A549 (cell line): ENCODE measurements at regions not wholly inside any gene's neighbourhood (a gene's known extent, or its start where the extent isn't known, plus 50 kb on each side); places are given as distances from the start of the nearest gene placed in this dataset.

Experiments
- ATAC-seq, 2 experiments: fragments of 200-7000 bp in 1 of 2; fragments of >200 bp in 1 of 2; cut with Nextera tagmentation in 1 of 2; cut with Tn5 transposase in 1 of 2; 3 replicates each; pipeline versions ENCODE4 v1.8.0 to v1.9.1; 2018 to 2020; ENCODE audit warnings: mild to moderate bottlenecking in 1 of 2, moderate library complexity in 1 of 2
- CTCF ChIA-PET: fragments of 300-600 bp; sonication (Branson Sonifier 250); formaldehyde crosslinking; extraction: SDS; loops from one replicate; lab custom pipeline; 2021; ENCODE audit warnings: antibody characterized with exemption, inconsistent platforms; lab: Yijun Ruan, JAX
- POLR2A ChIA-PET: fragments of 350-600 bp; formaldehyde crosslinking; extraction: SDS; loops from one replicate; lab custom pipeline; 2021; ENCODE audit warnings: antibody characterized with exemption, inconsistent platforms; lab: Yijun Ruan, JAX
- DNase-seq, 2 experiments: peaks; one replicate each; pipeline versions ENCODE4 v3.0.0 to v3.0.0-alpha.2; 2011 to 2016; ENCODE audit warnings: low read depth in 1 of 2, low spot score in 1 of 2
- FAIRE-seq: peaks from 2 replicates; lab custom pipeline; 2011; peaks lifted over from hg19 to GRCh38; lab: Jason Lieb, UNC
- H3K27ac ChIP-seq, 2 experiments: fragments of >200 bp; sonication (Bioruptor Twin); formaldehyde crosslinking; 3 replicates each; pipeline ENCODE4 v1.5.1; 2016 to 2017
- H3K4me1 ChIP-seq: fragments of >200 bp; sonication (Bioruptor Twin); formaldehyde crosslinking; 3 replicates; pipeline ENCODE4 v1.6.1; 2016
- H3K4me2 ChIP-seq: fragments of >200 bp; sonication (Bioruptor Twin); formaldehyde crosslinking; 3 replicates; pipeline ENCODE4 v1.6.1; 2016
- H3K4me3 ChIP-seq: fragments of >200 bp; sonication (Bioruptor Twin); formaldehyde crosslinking; 3 replicates; pipeline ENCODE4 v1.5.1; 2016
- H3K9me3 ChIP-seq: fragments of >200 bp; sonication (Bioruptor Twin); formaldehyde crosslinking; 3 replicates; pipeline ENCODE4 v1.6.1; 2016
- ATOH8 ChIP-seq: fragments of 250-450 bp; sonication (Bioruptor Pico); IDR thresholded peaks from 2 replicates; pipeline ENCODE4 v1.5.0; 2020; ENCODE audit warnings: low read depth, mild to moderate bottlenecking, moderate library complexity
- BCL3 ChIP-seq: fragments of >200 bp; sonication (Bioruptor Twin); formaldehyde crosslinking; IDR thresholded peaks from 3 replicates; pipeline ENCODE4 v1.6.1; 2016
- CBX2 ChIP-seq: fragments of 200-600 bp; sonication (generic); IDR thresholded peaks from 2 replicates; pipeline ENCODE4 v1.6.1; 2016; ENCODE audit warnings: low read depth, mild to moderate bottlenecking, borderline replicate concordance
- CBX8 ChIP-seq: fragments of 200-600 bp; sonication (generic); IDR thresholded peaks from 2 replicates; pipeline ENCODE4 v1.6.1; 2016
- CHD2 ChIP-seq: fragments of 150-350 bp; IDR thresholded peaks from 2 replicates; pipeline ENCODE4 v1.6.1; 2014; ENCODE audit warnings: low read length; ENCODE audit not compliant: partially characterized antibody
- CHD4 ChIP-seq: fragments of 200-600 bp; sonication (generic); IDR thresholded peaks from 2 replicates; pipeline ENCODE4 v1.6.1; 2016; ENCODE audit warnings: antibody characterized with exemption, mild to moderate bottlenecking, borderline replicate concordance
- CTCF ChIP-seq: fragments of >200 bp; sonication (Bioruptor Twin); formaldehyde crosslinking; IDR thresholded peaks from 3 replicates; pipeline ENCODE4 v1.5.1; 2016
- E2F6 ChIP-seq: IDR thresholded peaks from 2 replicates; pipeline ENCODE4 v1.6.1; 2012; ENCODE audit warnings: low read depth, borderline replicate concordance
- EHMT2 ChIP-seq: fragments of 200-600 bp; sonication (generic); IDR thresholded peaks from 2 replicates; pipeline ENCODE4 v1.6.1; 2016; ENCODE audit warnings: antibody characterized with exemption, low read depth, mild to moderate bottlenecking, moderate library complexity
- EP300 ChIP-seq, 2 experiments: fragments of >200 bp; sonication (Bioruptor Twin); formaldehyde crosslinking; IDR thresholded peaks; 2 replicates in 1 of 2; 3 replicates in 1 of 2; pipeline ENCODE4 v1.6.1; 2016 to 2017
- ESRRA ChIP-seq: fragments of 150-350 bp; IDR thresholded peaks from 2 replicates; pipeline ENCODE4 v1.6.1; 2014; ENCODE audit warnings: mild to moderate bottlenecking, low read length, borderline replicate concordance
- FOSL2 ChIP-seq, 2 experiments: fragments of 450-650 bp in 1 of 2; fragments of >200 bp in 1 of 2; sonication (Bioruptor Twin) in 1 of 2; formaldehyde crosslinking; IDR thresholded peaks; 2 replicates each; pipeline versions ENCODE4 v1.5.0 to v1.6.1; 2016 to 2020; ENCODE audit warnings: mild to moderate bottlenecking in 1 of 2, moderate library complexity in 1 of 2
- FOXS1 ChIP-seq: fragments of 250-450 bp; sonication (Bioruptor Pico); IDR thresholded peaks from 2 replicates; pipeline ENCODE4 v1.5.0; 2020; ENCODE audit warnings: mild to moderate bottlenecking, moderate library complexity
- GATA3 ChIP-seq: IDR thresholded peaks from 2 replicates; pipeline ENCODE4 v1.6.1; 2012; ENCODE audit warnings: borderline replicate concordance
- HDAC2 ChIP-seq: fragments of 200-600 bp; sonication (generic); IDR thresholded peaks from 2 replicates; pipeline ENCODE4 v1.6.1; 2016
- HES2 ChIP-seq: fragments of >200 bp; sonication (Bioruptor Twin); formaldehyde crosslinking; IDR thresholded peaks from 2 replicates; pipeline ENCODE4 v1.6.1; 2016
- HOXA7 ChIP-seq: fragments of 250-450 bp; sonication (Bioruptor Pico); IDR thresholded peaks from 2 replicates; pipeline ENCODE4 v1.5.0; 2020; ENCODE audit warnings: mild to moderate bottlenecking, moderate library complexity
- HOXB13 ChIP-seq: fragments of 250-450 bp; sonication (Bioruptor Pico); IDR thresholded peaks from 2 replicates; pipeline ENCODE4 v1.5.0; 2020; ENCODE audit warnings: low read depth, mild to moderate bottlenecking, moderate library complexity
- MAFK ChIP-seq: fragments of 450-650 bp; IDR thresholded peaks from 2 replicates; pipeline ENCODE4 v1.6.1; 2014; ENCODE audit not compliant: partially characterized antibody
- MAZ ChIP-seq: fragments of 150-350 bp; IDR thresholded peaks from 2 replicates; pipeline ENCODE4 v1.6.1; 2014; ENCODE audit warnings: antibody characterized with exemption, low read depth, low read length, borderline replicate concordance
- NFE2L2 ChIP-seq: fragments of 150-350 bp; conservative IDR thresholded peaks from 2 replicates; pipeline ENCODE4 v1.6.1; 2014; ENCODE audit warnings: low read length
- NR3C1 ChIP-seq: fragments of >200 bp; sonication (Bioruptor Twin); formaldehyde crosslinking; IDR thresholded peaks from 3 replicates; pipeline ENCODE4 v1.6.1; 2017
- PHF8 ChIP-seq: fragments of 200-600 bp; sonication (generic); IDR thresholded peaks from 2 replicates; pipeline ENCODE4 v1.6.1; 2016; ENCODE audit warnings: low read depth, mild to moderate bottlenecking, antibody characterized with exemption, moderate library complexity, borderline replicate concordance
- RNF2 ChIP-seq: fragments of 200-600 bp; sonication (generic); IDR thresholded peaks from 2 replicates; pipeline ENCODE4 v1.6.1; 2016; ENCODE audit warnings: low read depth, mild to moderate bottlenecking, antibody characterized with exemption, moderate library complexity, borderline replicate concordance
- SREBF2 ChIP-seq: fragments of 450-650 bp; IDR thresholded peaks from 2 replicates; pipeline ENCODE4 v1.6.1; 2014; ENCODE audit warnings: mild to moderate bottlenecking, moderate library complexity
- USF2 ChIP-seq: fragments of 450-650 bp; IDR thresholded peaks from 2 replicates; pipeline ENCODE4 v1.6.1; 2014; ENCODE audit warnings: antibody characterized with exemption
- ZC3H11A ChIP-seq: fragments of 450-650 bp; IDR thresholded peaks from 2 replicates; pipeline ENCODE4 v1.6.1; 2014; ENCODE audit warnings: antibody characterized with exemption, mild to moderate bottlenecking
- WGBS: methylation state at CpG from one replicate; pipeline ENCODE4 v1.1.6; 2017; ENCODE audit errors: missing lambda C conversion rate; 5-methylcytosine and 5-hydroxymethylcytosine counted together

GRCh38 chr14:98999901-99000300 is 272.1 kb downstream of the BCL11B start:
- Histone ChIP-seq H3K4me3 (no peak overlapping the region), H3K4me1 (no peaks in the 10 kb centered on the region), H3K9me3 (no peaks in the 10 kb centered on the region), H3K4me2 (no peak overlapping the region), H3K27ac (no peak overlapping the region)
- TF ChIP-seq HDAC2 (no peak), CBX2 (no peak), E2F6 (no peak), HES2 (no peak), CHD2 (no peak), FOSL2 (IDR thresholded peaks at IDR 0.05) (no peak), FOSL2 (CRISPR knock-in tag; IDR thresholded peaks at IDR 0.05) (no peak), MAZ (no peak), CBX8 (no peak), HOXB13 (no peak), SREBF2 (no peak), NFE2L2 (no peak), ESRRA (no peak), USF2 (no peak), GATA3 (no peak), EHMT2 (no peak), CHD4 (no peak), ATOH8 (CRISPR knock-in tag) (no peak), NR3C1 (no peak), FOXS1 (CRISPR knock-in tag) (no peak), CTCF (no peak)
- FAIRE-seq: no peak
- POLR2A ChIA-PET: no interaction called here
- DNase-seq: no peak
- 48% methylated on average over 11 of the region's 11 CpGs for WGBS
- CTCF ChIA-PET: no interaction called here
- no peak for ATAC-seq

GRCh38 chr14:99001241-99001640 is 270.8 kb downstream of the BCL11B start:
- Histone ChIP-seq H3K4me1 (no peaks in the 10 kb centered on the region), H3K4me2 (no peak overlapping the region), H3K9me3 (no peaks in the 10 kb centered on the region), H3K4me3 (no peak overlapping the region), H3K27ac (no peak overlapping the region)
- DNase-seq (peak in 1 of 2 experiments; percentile 16), ATAC-seq (no peak), FAIRE-seq (no peak)
- TF ChIP-seq BCL3 (no peak), PHF8 (no peak), ZC3H11A (no peak), RNF2 (no peak), CHD4 (no peak), MAFK (no peak), CTCF (no peak), EP300 (IDR thresholded peaks at IDR 0.05) (no peak), HOXA7 (CRISPR knock-in tag) (no peak), CBX8 (no peak)
- POLR2A ChIA-PET: interaction anchor here (0.6 kb wide), 1 partner anchor 49 kb away, joined by 3 read pairs; no protein-coding TSS in a partner anchor
- CTCF ChIA-PET: no interaction called here
- 66% methylated on average over 5 of the region's 7 CpGs for WGBS
